H1 (cell line): ENCODE measurements at regions not wholly inside any gene's neighbourhood (a gene's known extent, or its start where the extent isn't known, plus 50 kb on each side); places are given as distances from the start of the nearest gene placed in this dataset.

Experiments used
- SP2 ChIP-seq: IDR thresholded peaks from 2 replicates; pipeline ENCODE4 v1.6.1; 2012; ENCODE audit warnings: mild to moderate bottlenecking, low read length, inconsistent platforms

DNA sequence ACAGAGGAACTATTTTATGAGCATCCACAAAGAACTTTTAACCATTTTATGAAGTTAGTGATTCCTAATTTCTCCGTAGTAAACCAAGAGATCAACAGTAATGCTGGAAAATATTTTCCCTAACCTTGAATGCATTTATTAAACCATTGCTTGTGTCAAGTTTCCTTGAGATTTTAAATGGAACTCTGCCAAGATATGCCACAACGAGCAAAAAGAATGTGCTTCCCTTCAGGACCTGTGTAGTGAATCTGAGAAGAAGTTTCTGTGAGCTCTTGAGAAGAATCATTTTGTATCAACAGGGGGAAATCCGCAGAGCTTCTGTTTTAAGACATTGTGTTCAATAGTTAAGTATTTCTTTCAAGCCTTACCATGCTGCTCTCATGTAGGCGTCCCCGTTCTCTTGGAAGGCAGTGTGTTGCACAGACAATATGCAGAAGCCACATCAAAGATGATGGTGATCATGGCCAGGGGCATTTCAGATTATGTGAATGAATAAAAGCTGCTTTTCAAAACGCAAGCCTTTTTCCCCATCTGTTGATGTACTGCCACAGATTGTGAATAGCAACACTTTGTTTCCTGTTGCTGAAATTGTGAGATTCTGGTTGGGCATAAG is 439.8 kb downstream of the BMP2 start (continued):
- no peak for TF ChIP-seq SP2
- TF ChIP-seq, all 59 proteins: peak for 0
